Karpas-422 (cell line): ENCODE measurements at regions not wholly inside any gene's neighbourhood (a gene's known extent, or its start where the extent isn't known, plus 50 kb on each side); places are given as distances from the start of the nearest gene placed in this dataset.

Experiments used
- DNase-seq: peaks from one replicate; pipeline ENCODE4 v3.0.0-alpha.2; 2015
- H2AFZ ChIP-seq: fragments of 200-600 bp; sonication (generic); 2 replicates; pipeline ENCODE4 v1.6.1; 2014; ENCODE audit warnings: antibody characterized with exemption, low read length, mixed read lengths
- H3K27ac ChIP-seq: fragments of 200-600 bp; sonication (generic); 2 replicates; pipeline ENCODE4 v1.5.1; 2014; ENCODE audit warnings: mild to moderate bottlenecking, low read length, moderate library complexity
- H3K27me3 ChIP-seq: fragments of 200-600 bp; sonication (generic); 2 replicates; pipeline ENCODE4 v1.6.1; 2014; ENCODE audit warnings: low read length, mixed read lengths
- H3K36me3 ChIP-seq: fragments of 200-600 bp; sonication (generic); 2 replicates; pipeline ENCODE4 v1.6.1; 2014; ENCODE audit warnings: low read length, mixed read lengths; ENCODE audit not compliant: insufficient read depth
- H3K4me1 ChIP-seq: fragments of 200-600 bp; sonication (generic); 2 replicates; pipeline ENCODE4 v1.6.1; 2014; ENCODE audit warnings: mild to moderate bottlenecking, low read length, mixed read lengths
- H3K4me2 ChIP-seq: fragments of 200-600 bp; sonication (generic); 2 replicates; pipeline ENCODE4 v1.6.1; 2014; ENCODE audit warnings: low read length, low read depth, mild to moderate bottlenecking; ENCODE audit not compliant: poor library complexity, severe bottlenecking
- H3K4me3 ChIP-seq: fragments of 200-600 bp; sonication (generic); 2 replicates; pipeline ENCODE4 v1.5.1; 2014; ENCODE audit warnings: mild to moderate bottlenecking, antibody characterized with exemption, low read length, mixed read lengths
- H3K79me2 ChIP-seq: fragments of 200-600 bp; sonication (generic); 2 replicates; pipeline ENCODE4 v1.6.1; 2014; ENCODE audit warnings: mild to moderate bottlenecking, low read length, mixed read lengths
- H3K9ac ChIP-seq: fragments of 200-600 bp; sonication (generic); 2 replicates; pipeline ENCODE4 v1.6.0; 2014; ENCODE audit warnings: low read length
- H3K9me2 ChIP-seq: fragments of 200-600 bp; sonication (generic), shearing (Covaris generic); replicated peaks from 2 replicates; pipeline ENCODE4 v1.6.0; 2014; ENCODE audit warnings: mild to moderate bottlenecking, low read length, moderate library complexity; ENCODE audit not compliant: insufficient read depth
- H3K9me3 ChIP-seq: fragments of 300-700, 200-600 bp; sonication (generic); 2 replicates; pipeline ENCODE4 v1.6.1; 2014; ENCODE audit warnings: low read length, mixed read lengths
- H4K20me1 ChIP-seq: fragments of 200-600 bp; sonication (generic); 2 replicates; pipeline ENCODE4 v1.6.1; 2014; ENCODE audit warnings: mild to moderate bottlenecking, antibody characterized with exemption, low read length, low read depth; ENCODE audit not compliant: insufficient read depth

DNA sequence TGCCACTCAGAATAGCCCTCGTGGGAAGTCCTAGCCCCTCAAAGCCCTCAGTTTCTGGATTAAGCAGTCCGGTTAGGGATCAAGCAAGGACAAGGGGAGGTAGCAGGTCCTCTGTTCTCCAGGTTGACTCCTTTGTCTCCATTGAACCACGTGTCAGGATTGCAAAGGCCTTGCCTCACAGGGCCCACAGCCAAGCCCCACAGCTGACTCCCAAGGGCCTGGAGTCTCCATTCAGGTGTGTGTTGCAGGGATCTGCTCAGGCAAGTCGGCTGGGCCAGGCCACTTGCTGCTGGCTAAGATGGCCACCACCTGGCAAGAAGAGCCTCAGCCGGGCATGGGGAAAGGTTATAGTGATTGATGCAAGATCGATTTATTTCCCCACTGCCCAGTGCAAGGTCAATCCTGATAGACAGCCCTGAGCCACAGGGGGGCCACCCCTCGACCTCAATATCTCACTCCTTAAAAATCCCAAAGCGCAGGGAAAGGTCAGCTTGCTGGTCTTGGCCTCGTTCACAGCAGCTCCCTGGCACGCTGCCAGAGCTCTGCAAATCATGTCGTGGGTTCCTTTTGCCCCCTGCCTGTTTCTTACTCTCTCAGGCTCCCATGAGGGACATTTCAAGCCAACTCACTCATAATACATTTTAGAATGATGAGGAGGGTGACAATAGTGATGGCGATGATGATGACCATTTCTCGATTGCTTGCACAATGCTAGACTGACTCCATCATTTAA lies 75.9 kb downstream of the EDN3 start:
- Histone ChIP-seq H2AFZ (no peak overlapping the region), H4K20me1 (no peaks in the 10 kb centered on the region), H3K4me3 (no peak overlapping the region), H3K27ac (no peak overlapping the region), H3K9me3 (no peaks in the 10 kb centered on the region), H3K9me2 (no peaks in the 10 kb centered on the region), H3K4me2 (no peak overlapping the region), H3K36me3 (no peaks in the 10 kb centered on the region), H3K79me2 (no peaks in the 10 kb centered on the region), H3K4me1 (no peaks in the 10 kb centered on the region), H3K9ac (no peak overlapping the region), H3K27me3 (no peaks in the 10 kb centered on the region)
- no peak for DNase-seq

DNA sequence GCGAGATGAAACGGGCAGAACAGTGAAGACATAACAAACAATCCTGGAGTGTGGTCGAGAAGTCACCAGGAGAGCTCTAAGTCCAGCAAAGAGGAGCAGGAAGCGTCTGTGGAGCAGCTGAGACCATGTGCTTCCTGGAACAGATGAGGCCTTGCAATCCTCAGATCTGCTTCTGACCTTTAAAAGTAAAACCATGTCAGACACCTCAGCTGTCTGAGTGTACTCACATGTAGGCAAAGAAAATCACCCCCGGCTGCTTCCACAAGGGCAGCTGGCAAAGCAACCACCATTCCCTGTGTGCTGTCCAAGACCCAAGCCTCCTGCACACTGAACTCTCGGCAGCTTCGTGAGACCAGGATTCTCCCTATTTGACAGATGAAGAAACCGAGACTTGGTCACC lies 76.6 kb downstream of the EDN3 start:
- Histone ChIP-seq H3K9ac (no peak overlapping the region), H3K9me3 (no peaks in the 10 kb centered on the region), H4K20me1 (no peaks in the 10 kb centered on the region), H3K4me2 (no peak overlapping the region), H3K4me1 (no peaks in the 10 kb centered on the region), H2AFZ (no peak overlapping the region), H3K27me3 (no peaks in the 10 kb centered on the region), H3K79me2 (no peaks in the 10 kb centered on the region), H3K9me2 (no peaks in the 10 kb centered on the region), H3K4me3 (no peak overlapping the region), H3K27ac (no peak overlapping the region), H3K36me3 (no peaks in the 10 kb centered on the region)
- no peak for DNase-seq

DNA sequence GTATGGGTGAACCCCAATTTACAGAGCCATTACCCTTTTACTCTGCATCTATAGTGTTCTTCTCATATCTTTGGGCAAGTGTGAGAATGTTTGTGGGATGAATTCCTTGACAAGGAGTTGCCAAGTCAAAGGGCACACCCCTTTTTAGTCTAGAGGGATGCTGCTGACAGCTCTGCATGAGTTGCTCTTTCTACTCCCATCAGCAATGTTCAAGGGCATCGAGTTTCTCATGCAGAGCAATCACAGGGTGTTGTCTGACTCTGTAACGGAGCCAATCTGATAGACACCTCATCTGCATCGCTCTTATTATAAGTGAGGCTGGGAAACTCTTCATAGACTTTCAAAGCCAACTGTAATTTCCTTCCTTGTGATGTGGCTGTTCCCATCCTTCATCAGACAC lies 77.4 kb downstream of the EDN3 start:
- no peak overlapping the region for H3K4me2 ChIP-seq
- no peak for DNase-seq
- H3K9me3 ChIP-seq, result no peaks in the 10 kb centered on the region
- no peaks in the 10 kb centered on the region for H4K20me1 ChIP-seq
- no peaks in the 10 kb centered on the region for H3K4me1 ChIP-seq
- H3K27ac ChIP-seq, result no peak overlapping the region
- no peak overlapping the region for H3K4me3 ChIP-seq
- H3K9ac ChIP-seq, result no peak overlapping the region
- H3K9me2 ChIP-seq, result no peaks in the 10 kb centered on the region
- no peaks in the 10 kb centered on the region for H3K36me3 ChIP-seq
- no peak overlapping the region for H2AFZ ChIP-seq
- no peaks in the 10 kb centered on the region for H3K27me3 ChIP-seq
- H3K79me2 ChIP-seq, result no peaks in the 10 kb centered on the region

DNA sequence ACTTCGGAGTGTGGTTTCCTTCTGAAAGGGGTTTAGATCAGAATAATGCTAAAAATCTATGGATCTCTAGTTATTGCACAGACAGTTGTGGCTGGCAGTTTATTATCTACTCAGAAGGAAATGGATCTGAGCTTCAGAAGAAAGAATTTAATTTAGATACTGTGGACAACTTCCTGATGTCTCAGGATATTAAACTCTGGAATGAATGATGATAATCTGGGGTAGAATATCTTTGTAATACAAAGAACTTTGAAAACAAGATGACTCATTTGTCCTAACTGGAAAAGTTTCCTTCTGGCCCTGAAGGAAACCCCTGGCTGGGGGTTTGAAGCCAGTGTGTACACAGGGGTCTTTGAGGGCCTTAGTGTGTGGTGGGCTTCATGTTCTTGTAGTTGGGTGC lies 78.0 kb downstream of the EDN3 start:
- no peak for DNase-seq
- H3K9ac ChIP-seq, result no peak overlapping the region
- H2AFZ ChIP-seq, result no peak overlapping the region
- no peak overlapping the region for H3K27ac ChIP-seq
- H3K79me2 ChIP-seq, result no peaks in the 10 kb centered on the region
- no peaks in the 10 kb centered on the region for H3K36me3 ChIP-seq
- no peaks in the 10 kb centered on the region for H3K9me2 ChIP-seq
- H3K4me2 ChIP-seq, result no peak overlapping the region
- no peaks in the 10 kb centered on the region for H3K9me3 ChIP-seq
- H3K4me3 ChIP-seq, result no peak overlapping the region
- no peaks in the 10 kb centered on the region for H3K4me1 ChIP-seq
- no peaks in the 10 kb centered on the region for H4K20me1 ChIP-seq
- no peaks in the 10 kb centered on the region for H3K27me3 ChIP-seq

DNA sequence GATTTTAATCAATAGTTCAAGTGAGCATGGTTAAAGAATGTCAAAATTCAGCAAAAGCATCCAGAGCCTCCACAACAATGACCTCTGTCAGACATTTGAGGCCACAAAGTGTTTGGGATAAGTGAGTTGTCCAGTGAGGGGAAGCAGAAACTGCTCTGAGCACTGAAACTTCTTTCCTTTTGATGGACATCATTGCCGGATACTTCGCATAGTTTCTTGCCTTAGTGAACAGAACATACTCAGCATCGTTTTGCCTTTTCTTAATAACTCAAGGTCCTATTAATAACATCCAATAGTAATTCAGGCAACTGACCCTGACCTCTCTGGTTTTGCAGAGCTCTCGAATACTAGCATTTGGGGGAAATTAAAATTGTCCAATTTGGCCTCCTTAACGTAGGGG lies 78.6 kb downstream of the EDN3 start:
- no peaks in the 10 kb centered on the region for H3K4me1 ChIP-seq
- H3K9me2 ChIP-seq, result no peaks in the 10 kb centered on the region
- no peak overlapping the region for H2AFZ ChIP-seq
- no peak overlapping the region for H3K9ac ChIP-seq
- H3K36me3 ChIP-seq, result no peaks in the 10 kb centered on the region
- no peaks in the 10 kb centered on the region for H4K20me1 ChIP-seq
- no peak for DNase-seq
- H3K4me2 ChIP-seq, result no peak overlapping the region
- H3K79me2 ChIP-seq, result no peaks in the 10 kb centered on the region
- no peak overlapping the region for H3K27ac ChIP-seq
- H3K27me3 ChIP-seq, result no peaks in the 10 kb centered on the region
- H3K9me3 ChIP-seq, result no peaks in the 10 kb centered on the region
- H3K4me3 ChIP-seq, result no peak overlapping the region

DNA sequence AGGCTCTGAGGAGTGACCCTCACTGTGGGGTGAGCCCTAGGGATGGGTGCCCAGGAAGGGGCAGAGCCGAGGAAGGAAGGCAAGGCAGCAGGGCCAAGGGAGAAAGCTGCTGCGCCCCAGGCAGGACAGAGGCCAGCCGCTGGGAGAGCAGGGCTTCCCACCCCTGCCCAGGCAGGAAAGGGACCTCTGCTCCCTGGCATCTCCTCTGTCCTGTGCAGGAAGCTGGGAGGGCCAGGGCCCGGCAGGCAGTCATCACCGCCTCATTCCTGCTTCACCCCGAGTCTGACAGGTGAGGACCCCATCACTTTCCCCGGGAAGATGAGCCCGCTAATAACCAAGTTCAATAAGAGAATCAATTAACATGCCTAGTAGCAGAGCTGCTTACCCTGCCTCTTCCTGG lies 81.3 kb downstream of the EDN3 start:
- Histone ChIP-seq H3K36me3 (no peaks in the 10 kb centered on the region), H3K9me2 (no peaks in the 10 kb centered on the region), H3K27me3 (no peaks in the 10 kb centered on the region), H2AFZ (no peak overlapping the region), H3K4me2 (no peak overlapping the region), H3K9me3 (no peaks in the 10 kb centered on the region), H3K79me2 (no peaks in the 10 kb centered on the region), H3K9ac (no peak overlapping the region), H4K20me1 (no peaks in the 10 kb centered on the region), H3K4me3 (no peak overlapping the region), H3K4me1 (no peaks in the 10 kb centered on the region), H3K27ac (no peak overlapping the region)
- no peak for DNase-seq

DNA sequence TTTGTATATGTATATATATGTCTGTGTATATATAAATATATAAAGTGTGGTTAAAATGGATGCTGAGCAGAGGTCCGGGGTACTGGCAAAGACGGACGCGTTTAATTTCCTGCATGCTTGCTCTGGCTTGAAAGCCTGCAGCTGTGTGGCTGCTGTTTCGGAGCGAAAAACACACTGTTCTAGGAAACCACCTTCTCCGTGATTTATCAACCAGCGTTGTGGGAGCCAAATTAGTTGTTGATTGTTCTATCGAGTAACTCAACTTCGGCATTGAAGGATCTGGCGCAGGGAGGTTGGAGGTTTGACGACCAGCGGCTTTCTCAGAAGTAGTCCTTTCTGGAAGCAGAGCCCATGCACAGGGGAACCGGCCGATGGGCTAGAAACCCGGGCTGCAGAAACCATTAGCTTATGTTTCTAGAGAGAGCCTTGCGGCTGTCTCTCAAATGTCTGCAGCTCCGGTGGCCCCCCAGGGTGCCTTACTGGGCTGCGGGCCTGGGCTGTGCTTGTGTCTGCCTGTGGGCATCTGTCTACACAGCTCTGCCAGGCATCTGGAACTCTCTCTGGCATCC lies 81.8 kb downstream of the EDN3 start:
- no peak overlapping the region for H3K4me3 ChIP-seq
- no peaks in the 10 kb centered on the region for H3K79me2 ChIP-seq
- no peak overlapping the region for H2AFZ ChIP-seq
- no peak overlapping the region for H3K9ac ChIP-seq
- H4K20me1 ChIP-seq, result no peaks in the 10 kb centered on the region
- H3K9me3 ChIP-seq, result no peaks in the 10 kb centered on the region
- H3K36me3 ChIP-seq, result no peaks in the 10 kb centered on the region
- H3K9me2 ChIP-seq, result no peaks in the 10 kb centered on the region
- H3K27ac ChIP-seq, result no peak overlapping the region
- no peaks in the 10 kb centered on the region for H3K4me1 ChIP-seq
- no peaks in the 10 kb centered on the region for H3K27me3 ChIP-seq
- DNase-seq, result no peak
- no peak overlapping the region for H3K4me2 ChIP-seq

DNA sequence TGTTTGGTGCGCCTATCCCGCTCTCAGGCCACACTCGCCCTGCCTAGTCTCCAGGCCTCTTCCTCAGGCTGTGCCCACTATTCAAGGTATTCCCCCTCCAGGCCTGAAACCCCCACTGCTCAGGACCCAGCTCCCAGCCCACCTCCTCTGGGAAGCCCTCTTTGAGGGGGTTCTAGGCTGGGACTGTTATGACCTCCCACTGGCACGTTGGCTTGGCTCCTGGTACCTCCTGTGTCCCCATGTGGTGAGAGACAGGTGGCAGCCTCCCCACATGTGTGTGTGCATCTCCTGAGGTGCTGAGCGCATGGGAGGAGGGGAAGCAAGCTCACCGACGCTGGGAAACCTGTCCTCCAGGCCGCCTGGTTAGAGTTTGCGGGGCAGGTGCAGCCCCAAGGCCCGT lies 82.5 kb downstream of the EDN3 start:
- H3K4me1 ChIP-seq, result no peaks in the 10 kb centered on the region
- no peak for DNase-seq
- H3K4me2 ChIP-seq, result no peak overlapping the region
- H3K9me3 ChIP-seq, result no peaks in the 10 kb centered on the region
- H3K9me2 ChIP-seq, result no peaks in the 10 kb centered on the region
- no peak overlapping the region for H2AFZ ChIP-seq
- H3K4me3 ChIP-seq, result no peak overlapping the region
- H3K27ac ChIP-seq, result no peak overlapping the region
- H3K36me3 ChIP-seq, result no peaks in the 10 kb centered on the region
- H3K79me2 ChIP-seq, result no peaks in the 10 kb centered on the region
- no peaks in the 10 kb centered on the region for H3K27me3 ChIP-seq
- H4K20me1 ChIP-seq, result no peaks in the 10 kb centered on the region
- no peak overlapping the region for H3K9ac ChIP-seq
